ENCODE measurements at regions not wholly inside any gene's neighbourhood (a gene's known extent, or its start where the extent isn't known, plus 50 kb on each side); places are given as distances from the start of the nearest gene placed in this dataset.

- DNase-seq = no peak
Observed at GRCh38 chr2:226306969-226307368, 492.7 kb downstream of the IRS1 start.

GRCh38 chr2:226304308-226304707 lies 495.3 kb downstream of the IRS1 start:
- no peak for DNase-seq
- no peak for TF ChIP-seq CTCF (IDR thresholded peaks at IDR 0.05; ENCODE audit: borderline replicate concordance)
- no peaks in the 10 kb centered on the region for H3K9me3 ChIP-seq (replicated peaks)
- H3K4me3 ChIP-seq = no peak overlapping the region
- intact Hi-C loops (cut with micrococcal nuclease) = no loop called here
- H3K27me3 ChIP-seq (ENCODE audit: low read depth) = no peaks in the 10 kb centered on the region
- no peak overlapping the region for H3K27ac ChIP-seq (replicated peaks)
- H3K4me1 ChIP-seq = no peaks in the 10 kb centered on the region
- no peaks in the 10 kb centered on the region for H3K36me3 ChIP-seq

More at GRCh38 chr2:226306969-226307368, 492.7 kb downstream of the IRS1 start:
- Histone ChIP-seq H3K4me1 (no peaks in the 10 kb centered on the region), H3K36me3 (no peaks in the 10 kb centered on the region), H3K27me3 (ENCODE audit: low read depth) (no peaks in the 10 kb centered on the region), H3K27ac (replicated peaks) (no peak overlapping the region), H3K4me3 (no peak overlapping the region), H3K9me3 (replicated peaks) (no peaks in the 10 kb centered on the region)
- intact Hi-C loops (cut with micrococcal nuclease) = no loop called here
- TF ChIP-seq CTCF (IDR thresholded peaks at IDR 0.05; ENCODE audit: borderline replicate concordance) = no peak

GRCh38 chr2:226303707-226304106 lies 495.9 kb downstream of the IRS1 start:
- no peaks in the 10 kb centered on the region for H3K36me3 ChIP-seq
- H3K4me1 ChIP-seq = no peaks in the 10 kb centered on the region
- H3K27ac ChIP-seq (replicated peaks) = no peak overlapping the region
- no peaks in the 10 kb centered on the region for H3K9me3 ChIP-seq (replicated peaks)
- no peaks in the 10 kb centered on the region for H3K27me3 ChIP-seq (ENCODE audit: low read depth)
- no peak for DNase-seq
- no peak overlapping the region for H3K4me3 ChIP-seq
- intact Hi-C loops (cut with micrococcal nuclease) = no loop called here
- no peak for TF ChIP-seq CTCF (IDR thresholded peaks at IDR 0.05; ENCODE audit: borderline replicate concordance)

- Histone ChIP-seq H3K9me3 (replicated peaks) (no peaks in the 10 kb centered on the region), H3K36me3 (no peaks in the 10 kb centered on the region), H3K27ac (replicated peaks) (no peak overlapping the region), H3K4me3 (no peak overlapping the region), H3K27me3 (ENCODE audit: low read depth) (no peaks in the 10 kb centered on the region), H3K4me1 (no peaks in the 10 kb centered on the region)
- no peak for TF ChIP-seq CTCF (IDR thresholded peaks at IDR 0.05; ENCODE audit: borderline replicate concordance)
- no peak for DNase-seq
- intact Hi-C loops (cut with micrococcal nuclease) = no loop called here
Observed at GRCh38 chr2:226300196-226300886, 499.3 kb downstream of the IRS1 start.

GRCh38 chr2:226299771-226300170 lies 499.8 kb downstream of the IRS1 start:
- no peak for DNase-seq
- no peak overlapping the region for H3K27ac ChIP-seq (replicated peaks)
- no peak for TF ChIP-seq CTCF (IDR thresholded peaks at IDR 0.05; ENCODE audit: borderline replicate concordance)
- no peaks in the 10 kb centered on the region for H3K27me3 ChIP-seq (ENCODE audit: low read depth)
- H3K4me3 ChIP-seq = no peak overlapping the region
- no peaks in the 10 kb centered on the region for H3K36me3 ChIP-seq
- intact Hi-C loops (cut with micrococcal nuclease) = no loop called here
- H3K4me1 ChIP-seq = no peaks in the 10 kb centered on the region
- H3K9me3 ChIP-seq (replicated peaks) = no peaks in the 10 kb centered on the region

Data from left ventricle myocardium inferior (tissue), 1 donor.